ENCODE measurements at regions not wholly inside any gene's neighbourhood (a gene's known extent, or its start where the extent isn't known, plus 50 kb on each side); places are given as distances from the start of the nearest gene placed in this dataset.

DNA sequence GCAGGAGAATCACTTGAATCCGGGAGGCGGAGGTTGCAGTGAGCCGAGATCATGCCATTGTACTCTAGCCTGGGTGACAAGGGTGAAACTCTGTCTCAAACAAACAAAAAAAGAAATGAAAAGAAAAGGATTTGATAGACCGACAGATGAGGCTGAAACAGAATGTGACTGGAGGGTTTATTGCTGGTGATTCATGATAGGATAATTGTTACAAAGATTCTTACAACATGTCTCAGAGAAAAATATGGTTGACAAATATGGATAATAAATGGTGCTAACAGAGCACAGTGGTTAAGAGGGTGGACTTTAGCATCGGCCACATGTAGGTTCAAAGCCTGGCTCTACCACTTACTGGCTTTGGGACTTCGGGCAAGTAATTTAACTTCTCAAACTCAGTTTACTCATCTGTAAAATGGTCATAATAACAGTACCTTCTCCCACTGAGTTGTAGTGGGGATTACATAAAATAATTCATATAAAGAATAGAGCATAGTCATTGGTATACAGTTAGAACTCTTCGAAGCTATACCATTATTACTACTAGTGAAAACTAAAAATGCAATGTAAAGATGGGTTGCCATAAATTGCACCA lies 131.9 kb downstream of the MAP3K7 start:
- Histone ChIP-seq H3K4me1 (ENCODE audit: control insufficient read depth in 2 of 2, insufficient read depth in 2 of 2, low read length in 2 of 2) (peaks cover 4 to 28% of the 10 kb centered on the region in 2 donors), H3K9me3 (ENCODE audit: control insufficient read depth in 2 of 2, insufficient read depth in 1 of 2, low read length in 1 of 2) (peaks cover 0 to 5% of the 10 kb centered on the region in 2 donors), H3K4me3 (ENCODE audit: low read length in 2 of 2) (no peak overlapping the region), H3K36me3 (ENCODE audit: control insufficient read depth in 2 of 2, insufficient read depth in 2 of 2, low read length in 1 of 2) (no peaks in the 10 kb centered on the region), H3K27me3 (ENCODE audit: control insufficient read depth in 2 of 2, insufficient read depth in 1 of 2, low read length in 1 of 2) (no peaks in the 10 kb centered on the region), H3K27ac (ENCODE audit: low read depth in 1 of 2, low read length in 1 of 2) (no peak overlapping the region)
- no peak for DNase-seq (ENCODE audit: low read depth in 6 of 9, low spot score in 9 of 9)
- 99% methylated on average over 7 of the region's 7 CpGs for WGBS

DNA sequence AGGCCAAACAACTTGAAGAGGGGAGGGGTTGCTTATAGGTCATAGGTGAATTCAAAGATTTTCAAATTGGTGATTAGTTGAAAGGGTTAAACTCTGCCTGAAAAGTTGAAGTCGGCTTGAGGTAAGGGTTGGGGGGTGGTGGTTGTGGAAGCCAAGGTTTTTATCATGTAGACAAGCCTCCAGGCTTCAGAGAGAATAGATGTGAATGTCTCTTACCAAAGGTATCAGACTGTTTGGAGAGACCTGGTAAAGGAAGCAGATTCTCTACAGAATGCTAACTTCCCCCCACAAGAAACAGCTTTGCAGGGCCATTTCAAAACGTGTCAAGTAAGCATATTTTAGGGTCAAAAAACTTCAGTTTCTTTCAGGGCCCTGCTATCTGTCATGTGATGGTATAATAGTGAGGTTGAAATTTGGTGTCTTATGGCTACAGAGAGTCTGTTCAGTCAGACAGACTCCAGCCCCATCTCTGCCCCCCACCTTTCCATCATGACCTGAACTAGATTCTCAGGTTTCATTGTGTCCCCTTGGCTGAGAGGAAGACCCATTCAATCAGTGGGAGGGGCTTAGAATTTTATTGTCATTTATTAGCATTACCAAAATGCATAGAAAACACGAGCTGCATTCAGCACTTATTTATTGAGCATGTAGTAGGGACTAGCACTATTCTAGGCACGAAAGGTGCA lies 136.5 kb downstream of the MAP3K7 start:
- peaks cover 0 to 13% of the 10 kb centered on the region in 2 donors for H3K4me1 ChIP-seq (ENCODE audit: control insufficient read depth in 2 of 2, insufficient read depth in 2 of 2, low read length in 2 of 2)
- WGBS = 60% methylated on average over 4 of the region's 4 CpGs
- no peaks in the 10 kb centered on the region for H3K9me3 ChIP-seq (ENCODE audit: control insufficient read depth in 2 of 2, insufficient read depth in 1 of 2, low read length in 1 of 2)
- no peak overlapping the region for H3K27ac ChIP-seq (ENCODE audit: low read depth in 1 of 2, low read length in 1 of 2)
- no peaks in the 10 kb centered on the region for H3K36me3 ChIP-seq (ENCODE audit: control insufficient read depth in 2 of 2, insufficient read depth in 2 of 2, low read length in 1 of 2)
- no peaks in the 10 kb centered on the region for H3K27me3 ChIP-seq (ENCODE audit: control insufficient read depth in 2 of 2, insufficient read depth in 1 of 2, low read length in 1 of 2)
- DNase-seq (ENCODE audit: low read depth in 6 of 9, low spot score in 9 of 9) = no peak
- no peak overlapping the region for H3K4me3 ChIP-seq (ENCODE audit: low read length in 2 of 2)

DNA sequence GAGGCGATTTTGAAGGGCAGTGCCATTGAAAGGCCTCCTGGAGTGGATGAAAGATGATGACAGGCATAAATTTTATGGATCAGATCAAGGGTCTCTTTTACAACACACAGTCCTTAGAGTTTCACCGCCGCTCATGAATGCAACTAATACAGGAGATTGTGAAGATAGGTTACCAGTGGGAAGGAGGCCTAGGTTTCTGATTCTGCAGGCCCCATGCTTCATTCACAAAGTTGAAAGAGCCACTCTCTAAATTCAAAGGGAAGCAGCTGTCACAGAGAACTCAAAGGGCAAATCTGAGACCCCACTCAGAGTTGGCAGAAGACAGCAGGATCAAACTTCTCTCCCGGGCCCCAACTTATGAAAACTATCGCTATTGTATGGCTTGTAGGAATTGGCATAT lies 137.6 kb downstream of the MAP3K7 start:
- Histone ChIP-seq H3K4me1 (ENCODE audit: control insufficient read depth in 2 of 2, insufficient read depth in 2 of 2, low read length in 2 of 2) (peaks cover 0 to 13% of the 10 kb centered on the region in 2 donors), H3K27ac (ENCODE audit: low read depth in 1 of 2, low read length in 1 of 2) (no peak overlapping the region), H3K9me3 (ENCODE audit: control insufficient read depth in 2 of 2, insufficient read depth in 1 of 2, low read length in 1 of 2) (no peaks in the 10 kb centered on the region), H3K36me3 (ENCODE audit: control insufficient read depth in 2 of 2, insufficient read depth in 2 of 2, low read length in 1 of 2) (no peaks in the 10 kb centered on the region), H3K4me3 (ENCODE audit: low read length in 2 of 2) (no peak overlapping the region), H3K27me3 (ENCODE audit: control insufficient read depth in 2 of 2, insufficient read depth in 1 of 2, low read length in 1 of 2) (no peaks in the 10 kb centered on the region)
- DNase-seq (ENCODE audit: low read depth in 6 of 9, low spot score in 9 of 9) = no peak
- WGBS = 92% methylated on average over 5 of the region's 5 CpGs

DNA sequence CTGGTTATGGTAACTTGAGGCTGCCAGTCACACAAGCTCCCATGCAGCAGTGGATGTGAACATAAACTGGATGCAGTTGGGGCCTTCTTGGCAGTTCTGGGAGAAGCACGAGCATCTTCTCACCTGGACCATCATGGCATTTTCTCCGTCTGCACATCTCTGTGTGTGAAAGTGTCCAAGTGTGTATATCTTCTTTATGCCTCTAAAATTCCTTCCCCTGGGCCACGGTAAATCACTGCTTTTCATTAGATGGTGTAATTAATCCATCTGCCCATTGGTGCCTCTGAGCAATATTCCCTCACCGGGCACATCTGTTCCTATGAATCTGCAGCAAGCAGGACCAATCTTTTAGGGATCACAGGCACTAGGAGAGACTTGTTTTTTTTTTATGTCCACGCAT lies 138.0 kb downstream of the MAP3K7 start:
- no peak overlapping the region for H3K4me3 ChIP-seq (ENCODE audit: low read length in 2 of 2)
- H3K9me3 ChIP-seq (ENCODE audit: control insufficient read depth in 2 of 2, insufficient read depth in 1 of 2, low read length in 1 of 2) = no peaks in the 10 kb centered on the region
- H3K27ac ChIP-seq (ENCODE audit: low read depth in 1 of 2, low read length in 1 of 2) = no peak overlapping the region
- DNase-seq (ENCODE audit: low read depth in 6 of 9, low spot score in 9 of 9) = no peak
- H3K4me1 ChIP-seq (ENCODE audit: control insufficient read depth in 2 of 2, insufficient read depth in 2 of 2, low read length in 2 of 2) = peaks cover 0 to 13% of the 10 kb centered on the region in 2 donors
- WGBS = 97% methylated on average over 5 of the region's 5 CpGs
- H3K27me3 ChIP-seq (ENCODE audit: control insufficient read depth in 2 of 2, insufficient read depth in 1 of 2, low read length in 1 of 2) = no peaks in the 10 kb centered on the region
- no peaks in the 10 kb centered on the region for H3K36me3 ChIP-seq (ENCODE audit: control insufficient read depth in 2 of 2, insufficient read depth in 2 of 2, low read length in 1 of 2)

DNA sequence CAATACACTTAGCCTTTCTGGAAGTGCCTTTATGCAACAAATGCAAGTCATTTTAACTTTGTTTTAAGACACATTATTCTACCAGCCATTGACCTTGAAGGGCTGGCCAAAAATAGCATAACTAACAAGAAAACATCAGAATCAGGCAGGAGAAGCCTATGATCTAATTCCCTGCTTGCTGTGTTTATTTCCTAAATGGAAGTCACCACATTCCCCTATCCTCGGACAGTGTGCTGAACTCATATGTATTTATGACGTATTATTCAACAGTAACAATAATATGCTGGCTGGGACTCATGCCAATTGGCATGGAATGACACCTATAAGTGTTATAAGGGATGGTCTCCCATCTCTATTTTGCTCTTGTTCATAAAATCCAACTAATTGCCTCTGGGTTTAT lies 140.7 kb downstream of the MAP3K7 start:
- no peak overlapping the region for H3K4me3 ChIP-seq (ENCODE audit: low read length in 2 of 2)
- H3K9me3 ChIP-seq (ENCODE audit: control insufficient read depth in 2 of 2, insufficient read depth in 1 of 2, low read length in 1 of 2) = no peaks in the 10 kb centered on the region
- H3K36me3 ChIP-seq (ENCODE audit: control insufficient read depth in 2 of 2, insufficient read depth in 2 of 2, low read length in 1 of 2) = no peaks in the 10 kb centered on the region
- H3K27ac ChIP-seq (ENCODE audit: low read depth in 1 of 2, low read length in 1 of 2) = no peak overlapping the region
- DNase-seq (ENCODE audit: low read depth in 6 of 9, low spot score in 9 of 9) = no peak
- H3K27me3 ChIP-seq (ENCODE audit: control insufficient read depth in 2 of 2, insufficient read depth in 1 of 2, low read length in 1 of 2) = no peaks in the 10 kb centered on the region
- 96% methylated on average over 2 of the region's 2 CpGs for WGBS
- H3K4me1 ChIP-seq (ENCODE audit: control insufficient read depth in 2 of 2, insufficient read depth in 2 of 2, low read length in 2 of 2) = peaks cover 0 to 13% of the 10 kb centered on the region in 2 donors

DNA sequence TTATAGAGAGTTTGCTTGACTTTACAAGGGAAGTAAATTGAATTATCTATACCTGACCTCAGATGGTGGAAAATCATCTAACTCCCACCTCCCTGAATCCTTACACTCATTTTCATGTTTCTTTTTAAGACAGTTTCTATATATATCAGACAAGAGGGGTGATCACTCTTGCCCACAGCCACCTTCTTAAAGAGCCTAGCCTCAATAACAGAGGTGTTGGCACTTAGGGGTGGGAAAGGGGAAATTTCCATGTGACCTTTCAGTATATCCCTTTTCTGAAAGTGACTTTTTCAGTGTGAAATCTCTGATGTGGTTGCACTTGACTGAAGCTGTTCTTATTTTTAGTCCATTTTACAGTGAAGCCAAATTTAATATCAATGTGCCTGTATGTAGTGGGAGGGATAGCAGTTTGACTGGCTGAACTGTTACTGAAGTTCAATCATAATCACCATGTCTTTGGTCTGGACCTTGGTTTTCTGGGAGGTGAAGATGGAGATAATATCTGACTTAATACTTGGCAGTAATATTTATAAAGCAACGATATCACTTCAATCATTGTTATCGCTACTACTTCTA lies 141.3 kb downstream of the MAP3K7 start:
- Histone ChIP-seq H3K4me1 (ENCODE audit: control insufficient read depth in 2 of 2, insufficient read depth in 2 of 2, low read length in 2 of 2) (peaks cover 0 to 13% of the 10 kb centered on the region in 2 donors), H3K36me3 (ENCODE audit: control insufficient read depth in 2 of 2, insufficient read depth in 2 of 2, low read length in 1 of 2) (no peaks in the 10 kb centered on the region), H3K27me3 (ENCODE audit: control insufficient read depth in 2 of 2, insufficient read depth in 1 of 2, low read length in 1 of 2) (no peaks in the 10 kb centered on the region), H3K9me3 (ENCODE audit: control insufficient read depth in 2 of 2, insufficient read depth in 1 of 2, low read length in 1 of 2) (no peaks in the 10 kb centered on the region), H3K4me3 (ENCODE audit: low read length in 2 of 2) (no peak overlapping the region), H3K27ac (ENCODE audit: low read depth in 1 of 2, low read length in 1 of 2) (no peak overlapping the region)
- 100% methylated on average over 2 of the region's 2 CpGs for WGBS
- no peak for DNase-seq (ENCODE audit: low read depth in 6 of 9, low spot score in 9 of 9)

DNA sequence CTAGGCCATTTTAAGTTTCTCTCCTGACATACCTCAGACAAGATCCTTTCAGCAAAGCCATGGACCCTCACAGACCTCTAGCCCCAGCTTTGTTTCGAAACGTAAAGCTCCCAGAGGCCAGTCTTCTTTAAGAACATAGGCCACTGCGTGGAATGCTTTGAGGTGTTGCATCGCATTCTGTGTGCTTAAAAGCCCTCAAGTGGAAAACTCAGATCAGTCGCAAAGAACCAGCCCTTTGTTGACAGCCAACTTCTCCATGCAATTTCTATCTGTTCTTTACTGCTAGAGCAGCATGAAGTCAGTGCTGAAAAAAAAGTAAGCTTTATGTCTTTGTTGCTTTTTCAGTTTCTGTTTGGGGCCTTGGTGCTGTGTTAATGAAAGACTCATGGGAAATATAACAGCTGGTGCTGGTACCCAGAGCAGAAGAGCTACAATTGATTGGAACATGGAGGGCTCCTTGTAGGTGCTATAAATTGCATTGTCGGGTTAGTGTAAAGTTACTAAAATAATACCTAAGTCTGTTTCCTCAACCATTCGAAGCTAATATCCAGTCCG lies 142.6 kb downstream of the MAP3K7 start:
- Histone ChIP-seq H3K9me3 (ENCODE audit: control insufficient read depth in 2 of 2, insufficient read depth in 1 of 2, low read length in 1 of 2) (no peaks in the 10 kb centered on the region), H3K27me3 (ENCODE audit: control insufficient read depth in 2 of 2, insufficient read depth in 1 of 2, low read length in 1 of 2) (no peaks in the 10 kb centered on the region), H3K4me3 (ENCODE audit: low read length in 2 of 2) (no peak overlapping the region), H3K4me1 (ENCODE audit: control insufficient read depth in 2 of 2, insufficient read depth in 2 of 2, low read length in 2 of 2) (peaks cover 0 to 2% of the 10 kb centered on the region in 2 donors), H3K27ac (ENCODE audit: low read depth in 1 of 2, low read length in 1 of 2) (no peak overlapping the region), H3K36me3 (ENCODE audit: control insufficient read depth in 2 of 2, insufficient read depth in 2 of 2, low read length in 1 of 2) (no peaks in the 10 kb centered on the region)
- WGBS = 93% methylated on average over 8 of the region's 8 CpGs
- peak in 1 of 9 donors; percentile 45 for DNase-seq (ENCODE audit: low read depth in 6 of 9, low spot score in 9 of 9)

DNA sequence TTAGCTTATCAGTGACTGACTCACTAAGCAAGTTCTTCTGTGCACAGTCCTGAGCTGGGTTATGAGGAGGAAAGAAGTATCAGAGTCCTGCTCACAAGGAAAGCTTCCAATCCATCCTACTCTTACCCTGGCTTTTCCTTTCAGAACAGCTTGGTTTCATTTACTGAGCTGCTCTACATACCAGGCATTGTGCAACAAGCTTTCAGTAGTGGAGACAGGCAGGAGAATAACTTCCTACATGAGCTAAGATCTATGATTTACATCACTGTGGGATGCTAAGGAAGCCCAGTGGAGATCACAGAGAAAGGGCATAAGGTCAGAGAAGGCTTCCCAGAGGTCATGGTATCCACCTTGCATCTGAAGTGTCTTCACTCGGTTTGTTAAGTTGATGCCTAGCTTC lies 144.5 kb downstream of the MAP3K7 start:
- H3K27ac ChIP-seq (ENCODE audit: low read depth in 1 of 2, low read length in 1 of 2) = no peak overlapping the region
- no peaks in the 10 kb centered on the region for H3K4me1 ChIP-seq (ENCODE audit: control insufficient read depth in 2 of 2, insufficient read depth in 2 of 2, low read length in 2 of 2)
- no peak overlapping the region for H3K4me3 ChIP-seq (ENCODE audit: low read length in 2 of 2)
- H3K36me3 ChIP-seq (ENCODE audit: control insufficient read depth in 2 of 2, insufficient read depth in 2 of 2, low read length in 1 of 2) = no peaks in the 10 kb centered on the region
- no peak for DNase-seq (ENCODE audit: low read depth in 6 of 9, low spot score in 9 of 9)
- 95% methylated on average over 1 of the region's 1 CpG for WGBS
- no peaks in the 10 kb centered on the region for H3K9me3 ChIP-seq (ENCODE audit: control insufficient read depth in 2 of 2, insufficient read depth in 1 of 2, low read length in 1 of 2)
- H3K27me3 ChIP-seq (ENCODE audit: control insufficient read depth in 2 of 2, insufficient read depth in 1 of 2, low read length in 1 of 2) = no peaks in the 10 kb centered on the region

DNA sequence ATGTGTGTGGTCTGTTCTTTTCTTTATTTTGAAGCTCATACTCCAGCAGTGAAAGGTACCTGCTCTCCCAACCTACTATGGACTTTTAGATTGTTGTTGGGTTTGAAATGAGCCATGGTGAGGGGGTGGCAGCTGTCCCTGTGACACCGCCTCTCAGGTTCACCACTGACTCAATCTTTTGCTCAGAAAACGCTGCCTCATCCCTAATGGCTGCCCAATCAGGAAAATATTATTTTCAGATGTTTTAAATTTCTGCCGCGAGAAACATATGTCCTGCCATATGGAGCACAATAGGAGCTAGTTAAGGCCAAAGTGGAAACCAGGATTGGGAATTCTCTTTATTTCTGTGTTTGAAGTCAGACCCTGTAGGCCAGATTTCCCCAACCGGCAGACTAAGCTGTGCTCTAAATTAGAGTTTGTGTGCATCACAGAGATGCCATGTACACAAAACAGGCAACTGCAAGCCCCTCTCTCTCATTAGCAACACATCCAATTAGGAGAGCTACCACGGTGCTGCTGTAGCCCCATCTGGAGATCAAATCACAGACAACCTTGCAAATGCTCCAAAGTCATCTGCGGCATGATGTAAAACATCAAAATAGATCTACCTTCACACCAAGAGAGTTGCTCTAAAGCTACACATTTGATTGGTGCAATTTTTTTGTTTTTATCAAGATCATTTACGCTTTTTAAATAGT lies 144.1 kb upstream of the BACH2 start:
- no peaks in the 10 kb centered on the region for H3K36me3 ChIP-seq (ENCODE audit: control insufficient read depth in 2 of 2, insufficient read depth in 2 of 2, low read length in 1 of 2)

More for the DNA sequence above, 144.1 kb upstream of the BACH2 start:
- WGBS = 97% methylated on average over 8 of the region's 8 CpGs
- H3K4me1 ChIP-seq (ENCODE audit: control insufficient read depth in 2 of 2, insufficient read depth in 2 of 2, low read length in 2 of 2) = no peaks in the 10 kb centered on the region
- no peak for DNase-seq (ENCODE audit: low read depth in 6 of 9, low spot score in 9 of 9)
- no peak overlapping the region for H3K27ac ChIP-seq (ENCODE audit: low read depth in 1 of 2, low read length in 1 of 2)
- H3K4me3 ChIP-seq (ENCODE audit: low read length in 2 of 2) = no peak overlapping the region
- no peaks in the 10 kb centered on the region for H3K27me3 ChIP-seq (ENCODE audit: control insufficient read depth in 2 of 2, insufficient read depth in 1 of 2, low read length in 1 of 2)
- no peaks in the 10 kb centered on the region for H3K9me3 ChIP-seq (ENCODE audit: control insufficient read depth in 2 of 2, insufficient read depth in 1 of 2, low read length in 1 of 2)
